ENCODE measurements at regions not wholly inside any gene's neighbourhood (a gene's known extent, or its start where the extent isn't known, plus 50 kb on each side); places are given as distances from the start of the nearest gene placed in this dataset.

DNA sequence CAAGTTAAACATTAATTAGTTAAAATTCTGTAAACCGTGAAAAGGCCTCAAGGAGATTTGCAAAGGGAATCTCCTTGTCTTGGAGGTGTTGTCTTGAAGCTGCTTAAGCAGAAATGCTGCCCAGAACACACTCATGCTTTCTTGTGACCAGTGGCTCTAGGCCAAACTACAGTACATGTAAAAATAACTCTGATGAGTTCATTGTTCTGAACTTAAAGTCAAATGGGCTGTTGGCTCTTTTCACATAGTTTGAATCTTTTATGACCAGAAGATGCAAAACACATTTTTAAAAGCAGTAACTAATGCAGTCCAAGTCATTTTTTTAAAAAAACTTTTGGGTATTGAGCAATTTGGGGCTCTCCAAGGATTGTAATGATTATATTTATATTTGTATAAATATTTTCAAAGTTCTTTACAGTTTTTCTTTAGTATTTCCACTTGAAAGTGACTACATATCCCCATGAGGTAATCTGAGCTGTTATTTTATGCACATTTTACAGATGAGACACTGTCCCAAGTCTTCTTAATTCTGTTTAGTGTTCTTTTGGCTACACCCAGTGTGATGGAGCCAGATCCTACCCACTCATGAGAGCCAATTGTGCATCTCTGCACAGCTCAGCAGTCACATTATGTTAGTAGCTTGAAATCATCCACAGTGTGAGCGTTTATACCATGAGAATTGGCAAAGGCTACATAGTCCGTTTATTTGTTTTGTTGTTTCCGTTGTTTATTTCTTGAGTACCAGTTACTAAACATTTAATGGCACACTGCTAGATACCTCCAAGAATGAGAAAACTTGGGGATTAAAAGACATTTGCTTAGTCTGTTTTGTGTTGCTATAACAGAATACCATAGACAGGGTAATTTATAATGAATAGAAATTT, 112.8 kb upstream of the ATXN3L start:
- Histone ChIP-seq H3K27ac (no peak overlapping the region), H3K27me3 (no peaks in the 10 kb centered on the region), H3K9me3 (ENCODE audit: low read depth) (no peaks in the 10 kb centered on the region), H3K36me3 (no peaks in the 10 kb centered on the region), H3K4me3 (no peak overlapping the region), H3K4me1 (ENCODE audit: low read depth) (no peaks in the 10 kb centered on the region)
- TF ChIP-seq, protein P1, sequence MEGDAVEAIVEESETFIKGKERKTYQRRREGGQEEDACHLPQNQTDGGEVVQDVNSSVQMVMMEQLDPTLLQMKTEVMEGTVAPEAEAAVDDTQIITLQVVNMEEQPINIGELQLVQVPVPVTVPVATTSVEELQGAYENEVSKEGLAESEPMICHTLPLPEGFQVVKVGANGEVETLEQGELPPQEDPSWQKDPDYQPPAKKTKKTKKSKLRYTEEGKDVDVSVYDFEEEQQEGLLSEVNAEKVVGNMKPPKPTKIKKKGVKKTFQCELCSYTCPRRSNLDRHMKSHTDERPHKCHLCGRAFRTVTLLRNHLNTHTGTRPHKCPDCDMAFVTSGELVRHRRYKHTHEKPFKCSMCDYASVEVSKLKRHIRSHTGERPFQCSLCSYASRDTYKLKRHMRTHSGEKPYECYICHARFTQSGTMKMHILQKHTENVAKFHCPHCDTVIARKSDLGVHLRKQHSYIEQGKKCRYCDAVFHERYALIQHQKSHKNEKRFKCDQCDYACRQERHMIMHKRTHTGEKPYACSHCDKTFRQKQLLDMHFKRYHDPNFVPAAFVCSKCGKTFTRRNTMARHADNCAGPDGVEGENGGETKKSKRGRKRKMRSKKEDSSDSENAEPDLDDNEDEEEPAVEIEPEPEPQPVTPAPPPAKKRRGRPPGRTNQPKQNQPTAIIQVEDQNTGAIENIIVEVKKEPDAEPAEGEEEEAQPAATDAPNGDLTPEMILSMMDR (IDR thresholded peaks at IDR 0.05; ENCODE audit: low read depth, low read length) = no peak
- peak in 1 of 2 donors; percentile 92 for DNase-seq (ENCODE audit: low read depth in 1 of 2, low spot score in 1 of 2)

DNA sequence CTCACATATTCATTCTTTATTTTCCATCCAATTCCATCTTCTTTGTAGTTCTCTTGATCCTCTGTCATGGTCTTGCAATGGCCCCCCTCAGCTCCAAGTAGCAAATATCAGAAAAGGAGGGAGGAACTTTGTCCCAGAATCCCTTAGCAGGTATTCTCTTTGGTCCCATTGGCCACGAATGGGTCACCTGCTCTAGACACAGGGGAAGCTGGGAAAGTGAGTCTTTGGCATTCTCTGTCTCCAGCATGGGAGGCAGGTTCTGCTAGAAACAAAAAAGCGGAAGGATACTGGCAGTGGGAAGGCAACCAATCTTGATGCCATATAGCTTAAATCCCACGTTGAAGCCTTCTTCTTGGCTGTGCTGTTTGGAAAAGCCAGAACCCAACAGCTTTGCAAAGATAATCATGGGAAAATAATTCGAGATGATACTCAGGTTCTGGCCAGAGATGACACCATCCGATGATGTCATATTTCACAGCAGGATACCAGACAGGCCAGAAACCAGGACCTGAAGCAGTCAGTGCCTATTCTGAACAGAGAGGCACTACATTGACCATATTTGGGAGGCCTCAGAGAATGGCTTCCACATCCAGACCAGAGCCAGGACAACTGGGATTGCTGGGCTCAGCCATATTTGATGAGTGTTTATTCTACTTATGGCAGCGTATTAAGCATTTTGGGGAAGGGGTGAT, 110.4 kb upstream of the ATXN3L start:
- Histone ChIP-seq H3K4me3 (no peak overlapping the region), H3K9me3 (ENCODE audit: low read depth) (no peaks in the 10 kb centered on the region), H3K27me3 (no peaks in the 10 kb centered on the region), H3K4me1 (ENCODE audit: low read depth) (no peaks in the 10 kb centered on the region), H3K36me3 (no peaks in the 10 kb centered on the region), H3K27ac (no peak overlapping the region)
- no peak for DNase-seq (ENCODE audit: low read depth in 1 of 2, low spot score in 1 of 2)
- TF ChIP-seq, protein P1 (IDR thresholded peaks at IDR 0.05; ENCODE audit: low read depth, low read length) = no peak

DNA sequence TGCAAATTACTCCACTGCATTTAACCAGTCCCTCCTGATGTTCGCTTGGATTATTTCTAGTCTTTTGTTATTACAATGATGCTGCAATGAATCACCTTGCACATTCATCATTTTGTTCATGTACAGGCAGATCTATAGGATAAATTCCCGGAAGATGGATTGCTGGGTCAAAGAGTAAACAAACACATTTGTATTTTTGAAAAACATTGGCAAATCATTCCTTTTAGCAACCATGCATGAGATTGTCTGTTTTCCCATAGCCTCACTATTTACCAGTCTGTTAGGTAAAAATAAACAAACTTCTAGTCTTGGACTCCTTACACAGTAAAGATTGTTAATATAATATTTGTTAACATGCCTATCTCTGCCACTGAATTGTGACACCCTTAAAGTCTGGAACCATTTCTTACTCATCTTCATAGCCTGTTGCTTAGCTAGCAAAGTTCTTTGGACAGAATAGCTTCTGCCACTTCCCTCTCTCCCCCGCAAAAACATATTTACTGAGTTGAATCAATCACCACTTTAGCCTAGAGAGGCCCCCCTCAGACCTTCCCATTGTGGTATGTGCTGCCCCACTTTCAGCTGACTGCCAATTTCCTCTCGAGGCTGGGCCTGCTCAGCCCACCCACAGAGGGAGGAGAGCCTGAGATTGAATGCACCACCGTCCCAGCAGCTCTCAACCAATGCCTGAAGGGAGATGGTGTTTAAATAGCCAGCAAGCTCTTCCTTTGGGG, 108.4 kb upstream of the ATXN3L start:
- no peaks in the 10 kb centered on the region for H3K9me3 ChIP-seq (ENCODE audit: low read depth)
- no peaks in the 10 kb centered on the region for H3K4me1 ChIP-seq (ENCODE audit: low read depth)
- no peak overlapping the region for H3K27ac ChIP-seq
- TF ChIP-seq, protein P1 (IDR thresholded peaks at IDR 0.05; ENCODE audit: low read depth, low read length) = no peak
- H3K4me3 ChIP-seq = no peak overlapping the region
- no peaks in the 10 kb centered on the region for H3K36me3 ChIP-seq
- no peaks in the 10 kb centered on the region for H3K27me3 ChIP-seq
- peak in 1 of 2 donors; percentile 67 for DNase-seq (ENCODE audit: low read depth in 1 of 2, low spot score in 1 of 2)

DNA sequence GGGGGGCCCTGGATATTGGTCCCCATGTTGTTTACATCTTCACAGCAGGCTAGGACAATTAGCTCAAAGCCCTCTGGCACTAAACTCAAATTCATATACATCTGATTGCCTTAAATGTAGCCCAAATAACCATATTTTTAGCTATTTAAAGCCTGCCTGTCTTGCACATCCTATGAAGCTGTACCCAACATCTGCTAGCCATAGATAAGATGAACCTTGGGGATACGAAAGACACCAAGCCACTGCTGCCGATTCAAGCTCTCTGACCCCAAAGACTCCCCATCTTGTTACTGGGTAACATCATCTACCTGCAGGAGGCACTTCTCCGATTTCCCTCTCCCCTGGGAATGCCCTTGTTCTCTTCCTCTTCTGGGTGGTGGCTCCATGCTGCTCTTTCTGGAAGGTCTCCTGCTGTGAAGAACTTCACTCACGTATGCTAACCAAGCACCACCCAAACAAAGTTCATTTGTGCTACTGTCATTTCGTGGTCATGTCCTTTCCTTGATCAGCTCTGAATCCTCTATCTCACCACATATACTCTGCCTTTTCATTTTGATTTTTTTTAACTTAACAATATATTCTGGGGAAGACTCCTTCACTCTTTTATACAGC, 107.7 kb upstream of the ATXN3L start:
- Histone ChIP-seq H3K9me3 (ENCODE audit: low read depth) (no peaks in the 10 kb centered on the region), H3K4me1 (ENCODE audit: low read depth) (no peaks in the 10 kb centered on the region), H3K27ac (no peak overlapping the region), H3K27me3 (no peaks in the 10 kb centered on the region), H3K36me3 (no peaks in the 10 kb centered on the region), H3K4me3 (no peak overlapping the region)
- TF ChIP-seq, protein P1 (IDR thresholded peaks at IDR 0.05; ENCODE audit: low read depth, low read length) = no peak
- no peak for DNase-seq (ENCODE audit: low read depth in 1 of 2, low spot score in 1 of 2)

DNA sequence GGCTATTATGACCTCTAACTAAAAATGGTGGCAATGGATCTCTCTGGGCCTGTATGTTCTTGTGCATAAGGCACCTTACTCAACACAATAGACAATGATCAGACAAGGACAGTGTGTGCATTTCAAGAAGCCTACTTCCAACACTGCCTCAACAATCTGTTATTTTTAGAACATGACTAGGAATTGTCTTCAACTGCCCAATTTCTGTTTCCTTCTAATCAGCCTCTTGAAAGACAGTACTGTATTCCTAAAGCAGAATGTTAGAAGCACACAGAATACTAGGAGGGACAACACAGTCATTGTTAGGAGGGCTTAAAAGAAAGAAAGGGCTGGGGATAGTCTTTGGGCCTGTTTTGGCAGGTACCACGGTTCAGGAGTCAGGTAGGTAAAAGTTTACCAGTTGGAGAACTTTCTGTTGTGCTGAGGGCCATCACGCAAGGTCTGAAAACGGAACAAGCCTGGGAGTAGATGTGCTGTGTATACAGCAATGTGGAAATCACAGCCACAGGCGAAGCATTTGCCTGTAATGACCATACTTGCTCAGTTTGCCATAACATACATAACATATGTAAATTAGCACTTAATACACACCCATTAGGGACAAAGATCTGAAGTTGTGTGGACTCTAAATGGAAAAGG, 100.8 kb upstream of the ATXN3L start:
- DNase-seq (ENCODE audit: low read depth in 1 of 2, low spot score in 1 of 2) = no peak
- peak overlapping the region; percentile 8 for H3K27ac ChIP-seq
- H3K4me3 ChIP-seq = no peak overlapping the region
- no peaks in the 10 kb centered on the region for H3K27me3 ChIP-seq
- no peaks in the 10 kb centered on the region for H3K9me3 ChIP-seq (ENCODE audit: low read depth)
- H3K4me1 ChIP-seq (ENCODE audit: low read depth) = peaks cover 3% of the 10 kb centered on the region
- H3K36me3 ChIP-seq = no peaks in the 10 kb centered on the region
- TF ChIP-seq, protein P1 (IDR thresholded peaks at IDR 0.05; ENCODE audit: low read depth, low read length) = no peak
